GM21447 (cell line): ENCODE measurements at regions not wholly inside any gene's neighbourhood (a gene's known extent, or its start where the extent isn't known, plus 50 kb on each side); places are given as distances from the start of the nearest gene placed in this dataset.
"Not testable (repeated sequence)": the region's sequence is repeated elsewhere in the genome, so short reads cannot be mapped to it uniquely, and the experiment has no call there.

Experiments
- ATAC-seq: cut with Tn5 transposase; IDR thresholded peaks from one replicate; pipeline ENCODE4 v1.9.1; 2021; ENCODE audit not compliant: unreplicated experiment

DNA sequence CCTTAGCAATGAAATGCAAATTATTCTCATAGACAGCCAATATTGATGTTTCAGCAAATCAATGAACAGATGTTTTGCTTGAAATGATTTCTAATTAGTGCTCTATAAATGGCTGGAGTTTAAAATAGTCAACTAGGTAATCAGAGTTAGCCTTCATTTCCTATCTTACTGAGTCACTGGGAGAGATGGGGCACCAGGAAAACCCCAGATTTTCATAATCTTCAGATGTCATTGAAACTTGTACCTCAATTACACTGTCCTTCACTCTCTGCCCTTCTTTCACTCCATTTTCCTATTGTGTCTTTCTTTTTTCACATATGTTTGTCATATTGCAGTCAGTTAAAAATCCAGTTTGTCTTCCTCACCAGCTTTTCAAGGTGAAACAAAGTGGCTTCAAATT lies 92.7 kb downstream of the C12orf75 start:
- ATAC-seq, result no peak

DNA sequence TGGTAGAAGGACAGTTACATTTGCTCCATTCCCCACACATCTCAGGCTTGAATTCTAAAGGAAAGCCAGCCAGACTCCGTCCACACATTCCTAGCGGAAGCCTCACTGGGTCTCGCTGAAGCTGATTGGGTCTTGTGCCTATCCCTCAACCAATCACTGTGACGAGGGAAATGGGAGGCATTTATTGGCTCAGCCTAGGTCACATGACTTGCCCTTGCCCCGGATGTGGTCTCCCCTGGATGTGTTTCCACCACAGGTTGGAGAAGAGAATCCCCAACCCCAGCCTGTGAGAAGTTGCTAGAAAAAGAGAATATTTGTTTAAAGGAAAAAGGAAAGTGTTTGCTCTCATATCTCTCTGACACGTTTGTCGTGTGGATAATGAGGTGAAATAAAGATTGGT lies 93.4 kb downstream of the C12orf75 start:
- no peak for ATAC-seq

DNA sequence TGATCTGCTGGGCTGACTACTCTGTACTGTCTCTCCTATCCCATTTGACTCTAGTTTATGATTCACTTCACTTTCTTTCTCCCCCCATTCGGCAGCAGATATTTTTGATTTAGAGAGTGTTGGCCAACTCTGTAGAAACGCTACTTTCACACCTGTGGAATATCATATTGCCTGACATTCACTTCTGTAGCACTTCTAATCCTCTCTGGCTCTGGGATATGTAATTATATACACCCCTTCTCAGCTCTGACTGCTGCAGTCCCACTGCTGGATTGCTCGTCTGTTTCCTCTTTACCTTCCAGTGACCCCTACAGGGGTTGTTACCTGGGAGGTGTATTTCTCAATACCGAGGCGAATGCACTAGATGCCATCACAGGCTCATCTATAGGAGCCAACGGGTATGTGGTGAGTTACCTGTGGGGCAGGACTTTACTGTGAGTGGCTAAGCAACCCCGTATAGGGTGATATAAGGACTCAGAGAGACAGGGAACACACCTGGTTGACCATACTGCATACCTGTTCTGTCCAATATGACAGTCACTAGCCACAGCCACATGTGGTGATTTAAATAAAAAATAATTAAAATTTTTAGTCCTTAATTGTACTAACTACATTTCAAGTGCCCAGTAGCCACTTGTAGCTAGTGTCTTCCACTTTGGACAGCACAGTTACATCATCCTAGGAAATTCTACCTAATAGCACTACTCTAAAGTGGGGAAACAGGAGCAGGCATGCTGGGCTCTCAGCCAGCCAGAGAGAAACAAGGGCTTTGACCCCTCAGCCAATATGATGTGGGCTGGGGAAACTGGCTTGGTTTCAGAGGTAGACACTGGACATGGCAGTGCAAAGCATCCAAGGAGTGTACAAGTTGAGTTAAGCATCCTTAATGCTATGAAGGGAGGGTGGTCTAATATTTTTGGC lies 95.0 kb downstream of the C12orf75 start:
- ATAC-seq, result no peak

DNA sequence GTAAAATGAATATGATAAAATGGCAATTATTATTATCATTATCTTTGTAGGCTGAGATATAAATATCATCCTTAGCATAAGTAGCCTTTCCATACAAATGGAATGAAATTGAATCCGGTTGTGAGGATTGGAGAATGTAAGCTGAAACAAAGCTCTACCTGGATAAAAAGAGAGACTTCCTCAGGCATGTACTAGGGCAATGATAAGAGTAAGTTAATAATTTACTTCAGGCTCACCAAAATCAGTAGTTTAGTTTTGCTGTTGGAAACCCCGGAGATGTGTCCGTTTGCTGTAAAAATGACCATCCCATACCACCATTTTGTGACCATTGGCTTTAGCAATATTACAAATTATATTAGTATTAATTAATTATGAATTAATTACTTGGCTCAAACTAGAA lies 96.3 kb downstream of the C12orf75 start:
- no peak for ATAC-seq

DNA sequence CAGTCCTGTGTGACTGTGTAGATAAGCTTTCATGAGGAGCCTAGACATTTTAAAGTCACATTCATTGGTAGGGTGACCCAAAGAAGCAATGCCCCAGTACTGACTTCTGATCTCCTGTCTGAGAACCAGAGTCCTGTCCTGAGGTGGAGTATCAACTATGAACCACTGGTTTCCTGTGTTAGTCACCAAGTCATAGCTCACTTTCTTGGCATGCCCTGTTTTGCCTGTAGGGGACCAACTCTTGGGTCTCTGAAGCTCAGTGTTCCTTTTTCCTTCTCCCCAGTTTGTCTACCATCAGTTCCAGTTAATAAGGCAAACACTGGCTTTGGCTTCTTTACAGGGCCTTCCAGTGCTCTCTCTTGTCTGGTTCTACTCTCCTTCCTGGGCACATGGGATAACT lies 97.4 kb downstream of the C12orf75 start:
- no peak for ATAC-seq

DNA sequence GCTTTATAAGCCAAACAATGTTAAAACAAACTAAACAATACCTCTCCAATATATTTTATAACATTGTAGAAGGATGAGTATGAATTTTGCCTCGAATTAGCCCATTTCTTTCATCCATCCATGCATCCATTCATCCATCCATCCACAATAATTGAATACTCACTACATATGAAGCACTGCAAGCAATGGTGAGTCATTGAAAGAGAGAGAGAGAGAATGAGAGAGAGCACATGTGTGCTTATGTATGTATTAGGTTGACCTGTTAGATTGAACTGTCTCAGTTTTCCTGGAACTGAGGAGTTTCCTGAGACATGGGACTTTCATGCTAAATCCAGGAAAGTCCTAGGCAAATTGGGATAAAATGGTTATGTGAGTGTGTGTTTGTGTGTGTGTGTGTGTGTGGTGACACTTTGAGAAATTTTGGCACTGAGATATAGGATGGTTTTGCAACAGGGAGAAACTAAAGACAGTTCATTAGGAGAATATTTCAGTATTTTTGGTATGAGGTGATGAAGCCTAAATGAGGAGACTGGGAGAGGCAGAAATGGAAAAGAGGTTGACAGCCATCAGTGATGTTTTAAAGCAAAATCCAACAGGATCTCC lies 98.4 kb downstream of the C12orf75 start:
- ATAC-seq, result no peak

DNA sequence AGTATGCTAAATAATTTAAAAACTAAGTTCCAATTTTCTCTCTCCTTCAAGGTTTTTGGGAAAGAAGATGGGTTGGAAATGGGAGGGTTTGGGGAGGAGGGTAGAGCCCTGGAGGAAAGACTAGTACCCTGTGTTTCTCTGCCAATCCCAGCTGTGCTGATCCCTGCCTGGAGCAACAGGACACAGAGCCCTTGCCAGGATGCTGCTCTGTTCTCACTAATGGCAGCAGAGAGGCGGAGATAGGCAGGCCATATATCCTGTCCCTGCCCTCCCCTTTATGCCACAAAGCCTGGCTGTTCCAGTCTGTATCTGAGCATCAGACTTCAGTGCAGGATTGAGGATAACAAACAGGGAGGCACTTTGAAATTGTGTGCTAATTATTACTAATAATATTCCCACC lies 99.0 kb downstream of the C12orf75 start:
- ATAC-seq, result no peak

DNA sequence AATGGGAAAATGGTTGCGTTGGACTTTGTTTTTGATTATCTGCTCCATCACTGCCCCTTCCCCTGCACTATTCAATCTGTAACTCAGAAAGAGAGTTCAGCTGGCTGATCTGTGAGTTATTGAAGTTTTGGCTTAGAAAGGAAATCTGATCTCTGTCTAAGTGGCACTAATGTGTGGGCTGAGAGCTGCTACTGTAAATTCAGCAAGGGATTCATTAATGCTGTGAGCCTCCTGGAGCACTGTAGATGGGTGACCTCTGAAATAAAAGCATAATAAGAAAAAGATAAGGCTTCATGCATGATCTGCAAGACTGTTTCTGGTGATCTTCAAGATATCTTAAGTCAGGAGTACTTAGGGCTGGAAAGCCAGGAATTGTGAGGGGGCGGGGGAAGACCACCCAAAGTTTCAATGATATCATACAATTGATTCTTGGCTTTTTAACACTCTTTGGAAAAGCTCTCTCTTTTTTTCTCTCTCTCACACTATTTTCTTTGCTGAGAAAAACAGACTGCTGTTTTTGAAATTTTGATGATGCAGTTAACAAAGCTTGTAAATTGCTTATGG lies 101.1 kb downstream of the C12orf75 start:
- no peak for ATAC-seq

DNA sequence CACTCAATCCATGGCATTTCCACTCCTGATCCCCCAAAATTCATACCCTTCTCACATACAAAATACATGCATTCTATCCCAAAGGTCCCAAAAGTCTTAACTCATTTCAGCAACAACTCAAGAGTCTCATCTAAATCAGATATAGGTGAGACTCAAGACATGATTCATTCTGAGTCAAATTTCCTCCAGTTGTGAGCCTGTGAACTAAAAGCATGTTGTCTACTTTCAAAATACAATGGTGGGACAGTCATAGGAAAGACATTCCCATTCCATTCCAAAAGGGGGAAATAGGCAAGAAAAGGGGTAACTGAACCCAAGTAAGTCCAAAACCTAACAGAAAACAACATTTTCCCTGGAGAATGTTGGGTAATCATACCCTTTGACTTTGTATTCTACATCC lies 103.3 kb downstream of the C12orf75 start:
- ATAC-seq, result no peak

DNA sequence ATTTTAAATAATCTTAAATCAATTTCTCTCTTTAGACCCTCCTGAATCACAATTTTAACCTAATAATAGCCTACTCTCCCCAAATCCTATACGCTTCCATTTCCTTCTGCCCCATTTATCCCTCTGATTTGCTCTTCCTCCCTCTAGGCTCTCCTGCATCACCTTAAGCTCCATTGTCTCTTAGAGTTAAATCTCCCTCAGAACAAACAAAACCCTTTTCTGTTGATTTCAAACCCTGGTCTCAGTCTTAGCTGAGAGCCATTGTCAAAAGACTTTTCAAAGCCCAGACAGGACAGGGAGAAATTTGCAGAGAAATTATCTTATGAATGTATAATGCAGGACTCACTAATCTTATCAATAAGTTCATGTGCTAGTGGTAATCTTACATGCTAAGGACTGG lies 106.1 kb downstream of the C12orf75 start:
- no peak for ATAC-seq

DNA sequence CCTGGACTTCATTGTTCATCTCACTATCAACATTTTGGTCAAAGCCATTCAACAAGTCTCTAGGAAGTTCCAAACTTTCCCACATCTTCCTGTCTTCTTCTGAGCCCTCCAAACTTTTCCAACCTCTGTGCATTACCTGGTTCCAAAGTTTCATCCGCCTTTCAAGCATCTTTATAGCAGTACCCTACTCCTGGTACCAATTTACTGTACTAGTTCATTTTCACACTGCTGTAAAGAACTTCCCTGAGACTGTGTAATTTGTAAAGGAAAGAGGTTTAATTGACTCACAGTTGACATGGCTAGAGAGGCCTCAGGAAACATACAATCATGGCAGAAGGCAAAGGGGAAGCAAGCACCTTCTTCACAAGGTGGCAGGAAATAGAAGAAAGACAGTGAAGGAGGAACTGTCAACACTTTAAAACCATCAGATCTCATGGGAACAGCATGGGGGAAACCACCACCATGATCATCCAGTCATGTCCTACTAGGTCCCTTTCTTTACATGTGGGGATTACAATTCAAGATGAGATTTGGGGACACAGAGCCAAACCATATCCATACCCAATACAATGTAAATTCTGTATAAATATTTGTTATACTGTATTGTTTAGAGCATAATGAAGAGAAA lies 109.7 kb downstream of the C12orf75 start:
- no peak for ATAC-seq

DNA sequence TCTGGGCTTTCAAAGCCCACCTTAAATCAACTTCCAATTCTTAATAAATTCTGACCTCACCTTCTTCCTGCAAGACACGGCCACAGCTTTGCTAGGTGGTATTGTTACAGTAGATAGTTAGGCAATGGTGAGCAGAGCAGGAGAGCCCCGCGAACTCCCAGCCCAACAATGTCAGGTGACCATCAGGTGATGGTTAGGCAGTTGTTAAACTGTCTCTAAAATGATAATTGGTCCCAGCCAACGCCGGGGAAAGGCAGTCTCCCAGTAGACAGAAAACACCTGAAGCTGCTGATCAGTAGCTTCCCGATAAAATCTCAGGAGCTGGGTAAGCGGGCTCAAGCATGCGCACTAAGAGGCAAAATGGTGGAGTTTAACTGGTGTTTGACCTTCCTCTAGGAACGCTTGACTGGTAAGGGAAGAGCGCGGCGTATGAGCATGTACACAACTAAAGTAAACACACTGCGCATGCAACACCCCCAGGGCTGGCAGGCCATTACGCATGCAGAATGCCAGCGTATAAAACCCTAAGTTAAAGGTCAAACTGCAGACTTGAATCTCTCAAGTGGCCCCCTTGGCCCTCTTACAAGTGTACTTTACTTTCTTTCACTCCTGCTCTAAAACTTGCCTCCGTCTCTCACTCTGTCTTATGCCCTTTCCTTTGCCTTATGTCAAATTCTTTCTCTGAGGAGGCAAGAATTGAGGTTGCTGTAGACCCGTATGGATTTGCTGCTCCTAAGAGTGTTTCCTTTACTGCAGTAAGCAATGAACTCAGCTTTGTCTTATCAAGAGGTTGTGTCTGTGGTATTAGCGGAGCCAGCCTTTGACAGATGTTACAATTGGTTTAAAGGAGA lies 113.5 kb downstream of the C12orf75 start:
- no peak for ATAC-seq

DNA sequence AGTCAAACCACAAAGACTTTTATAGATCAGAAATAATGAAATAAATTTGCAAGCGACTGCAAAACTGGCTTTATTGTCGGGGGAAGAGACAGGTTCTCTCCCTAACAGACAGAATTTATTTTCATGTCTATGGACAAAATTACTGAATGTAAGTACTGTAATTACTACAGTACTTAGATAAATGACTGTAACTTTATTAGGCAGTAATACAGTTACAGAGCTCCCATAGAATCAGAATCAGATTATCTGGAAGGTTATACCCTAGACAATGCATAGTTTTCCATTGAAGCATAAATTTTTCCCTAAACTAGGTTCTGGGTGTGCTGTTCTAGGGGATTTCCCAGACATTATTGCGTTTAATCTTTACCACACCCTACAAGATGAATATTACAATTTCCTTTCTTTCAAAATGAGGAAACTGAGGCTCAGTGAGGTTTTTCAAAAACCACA lies 114.2 kb downstream of the C12orf75 start:
- no peak for ATAC-seq

DNA sequence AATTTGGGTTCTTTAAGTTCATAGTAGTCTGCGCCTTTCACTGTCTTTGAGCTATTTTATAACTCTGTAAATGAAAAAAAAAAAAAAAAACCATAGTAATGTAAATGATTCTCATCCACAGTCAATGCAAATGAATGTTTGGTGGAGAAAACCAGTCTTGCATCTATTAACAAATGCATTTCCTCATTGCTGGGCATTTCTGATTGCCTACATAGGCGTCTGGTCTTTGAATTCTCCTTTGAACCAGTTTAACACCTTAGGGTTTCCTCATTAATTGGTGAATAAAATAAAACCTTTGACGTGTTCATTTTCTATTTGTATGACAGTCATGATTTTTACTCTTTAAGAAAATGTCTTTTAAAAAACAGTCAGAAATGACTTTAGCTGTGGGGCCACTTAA lies 114.8 kb downstream of the C12orf75 start:
- ATAC-seq, result no peak

DNA sequence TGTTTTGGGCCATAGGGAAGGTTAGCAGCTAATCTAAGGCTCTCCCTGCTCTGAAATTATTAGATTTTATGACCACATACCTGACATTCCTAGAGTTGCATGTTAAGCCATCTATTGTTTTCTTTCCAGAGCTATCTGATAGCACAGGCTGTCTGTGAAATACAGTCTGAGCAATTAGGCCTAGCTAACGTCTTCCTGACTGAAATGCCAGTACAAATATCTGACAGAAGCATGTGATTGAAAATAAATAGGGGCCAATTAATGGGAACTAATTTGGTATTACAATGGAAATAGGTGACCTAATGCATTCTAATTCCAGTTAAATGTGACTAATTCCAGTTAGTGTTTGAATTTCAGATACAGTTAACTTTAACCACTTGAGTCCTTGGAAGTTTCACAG lies 115.2 kb downstream of the C12orf75 start:
- ATAC-seq, result no peak

DNA sequence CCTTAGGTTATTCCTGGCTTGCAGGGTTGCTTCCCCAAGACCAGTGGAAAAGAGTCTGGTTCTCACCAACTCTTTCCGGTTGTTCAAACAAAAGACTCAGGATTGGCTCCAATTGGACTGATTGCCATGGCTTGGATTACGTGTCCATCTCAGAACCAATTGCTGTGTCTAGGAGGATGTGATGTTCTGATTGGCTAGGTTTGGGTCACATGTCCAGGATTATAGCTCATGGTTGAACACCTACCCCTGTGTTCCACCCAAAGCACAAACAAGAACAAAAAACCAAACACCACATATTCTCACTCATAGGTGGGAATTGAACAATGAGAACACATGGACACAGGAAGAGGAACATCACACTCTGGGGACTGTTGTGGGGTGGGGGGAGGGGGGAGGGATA lies 116.0 kb downstream of the C12orf75 start:
- ATAC-seq, result not testable (repeated sequence)

DNA sequence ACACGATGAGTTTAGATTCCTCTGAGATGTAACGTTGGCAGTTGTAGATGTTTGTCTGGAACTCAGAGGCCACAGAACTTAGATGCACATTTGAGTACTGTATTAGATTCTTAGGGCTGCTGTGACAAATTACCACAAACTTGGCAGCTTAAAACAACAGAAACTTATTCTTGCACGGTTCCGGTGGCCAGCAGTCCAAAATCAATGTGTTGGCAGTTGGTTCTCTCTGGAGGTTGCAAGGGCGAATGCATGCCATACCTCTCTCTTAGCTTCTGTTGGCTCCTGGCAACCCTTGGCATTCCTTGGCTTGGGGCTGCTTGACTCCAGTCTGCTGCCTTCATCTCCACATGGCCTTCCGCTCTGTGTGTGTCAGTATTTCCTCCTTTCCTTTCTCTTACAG lies 118.9 kb downstream of the C12orf75 start:
- no peak for ATAC-seq

DNA sequence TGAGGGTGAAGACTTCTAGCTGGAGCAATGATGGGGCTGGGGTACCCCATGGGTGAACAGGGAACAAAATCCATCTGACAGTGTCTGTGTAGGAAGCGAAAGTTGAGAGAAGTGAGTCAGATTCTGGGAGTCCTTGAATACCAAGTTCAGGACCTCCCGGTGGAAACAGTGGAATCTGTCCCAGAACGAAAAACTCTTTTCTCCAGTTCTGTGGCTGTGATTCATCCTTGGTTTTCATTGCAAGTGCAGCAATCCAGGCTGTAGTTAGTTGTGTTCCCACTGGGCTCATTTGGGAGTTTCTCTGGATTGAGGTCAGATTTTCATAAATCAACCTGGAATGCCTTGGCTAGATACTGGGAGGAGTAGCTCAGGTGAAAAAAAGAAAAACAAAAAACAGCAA lies 120.7 kb downstream of the C12orf75 start:
- ATAC-seq, result no peak

DNA sequence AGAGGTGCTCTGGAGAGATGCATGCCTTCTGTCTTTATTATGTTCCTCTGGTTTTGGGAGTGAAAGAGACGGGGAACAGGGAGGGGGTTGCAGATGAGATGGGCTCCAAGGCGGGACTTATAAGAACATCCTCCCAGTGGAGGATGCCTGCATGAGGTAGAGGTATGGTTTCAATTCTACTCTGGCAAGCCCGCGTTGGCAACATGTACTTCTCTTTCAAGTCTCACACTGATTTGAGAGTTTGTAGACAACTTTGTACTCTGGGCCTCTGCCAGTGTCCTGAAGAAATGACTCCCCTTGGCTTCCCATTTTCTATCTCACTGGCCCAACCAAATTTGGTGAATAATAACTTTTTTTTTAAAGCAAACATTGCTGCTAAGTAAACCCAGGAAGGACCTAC lies 121.3 kb downstream of the C12orf75 start:
- ATAC-seq, result no peak

DNA sequence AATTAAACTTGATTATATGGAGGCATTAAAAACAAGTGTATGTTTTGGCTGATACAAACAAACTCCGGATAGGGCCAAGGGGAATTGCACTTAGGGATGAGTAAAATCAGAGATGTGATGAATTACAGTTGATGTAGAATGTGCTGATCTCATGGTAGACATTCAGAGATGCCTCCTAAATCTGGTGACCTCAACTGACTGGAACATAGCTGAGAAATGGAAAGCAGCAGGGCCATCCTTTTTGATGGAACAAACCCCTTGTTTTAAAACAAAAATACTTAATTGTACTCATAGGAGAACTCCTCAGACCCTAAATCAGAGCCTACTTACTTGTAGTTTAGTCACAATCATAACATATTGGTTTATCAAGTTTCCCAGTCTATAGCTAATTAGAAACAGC lies 122.8 kb downstream of the C12orf75 start:
- no peak for ATAC-seq

DNA sequence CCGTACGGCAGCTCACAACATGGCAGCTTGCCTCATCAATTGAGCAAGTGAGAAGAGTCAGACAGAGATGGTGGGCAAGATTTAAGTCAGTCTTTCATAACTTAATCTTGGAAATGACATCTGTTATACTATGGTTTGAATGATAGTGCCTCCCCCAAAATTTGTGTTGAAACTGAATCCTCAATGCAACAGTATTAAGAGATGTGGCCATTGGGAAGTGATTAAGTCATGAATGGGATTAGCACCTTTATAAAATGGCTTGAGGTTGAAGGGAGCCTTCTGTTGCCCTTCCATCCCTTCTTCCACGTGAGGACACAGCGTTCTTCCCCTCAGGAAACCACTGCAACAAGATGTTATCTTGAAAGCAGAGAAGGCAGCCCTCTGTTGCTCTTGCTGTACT lies 124.2 kb downstream of the C12orf75 start:
- ATAC-seq, result no peak
